Liver (tissue), 7 donors: ENCODE measurements at regions not wholly inside any gene's neighbourhood (a gene's known extent, or its start where the extent isn't known, plus 50 kb on each side); places are given as distances from the start of the nearest gene placed in this dataset.
A peak's percentile ranks its signal among the peaks of the same experiment; 100 is the strongest.

Experiments
- DNase-seq: peaks from one replicate; pipeline ENCODE4 v3.0.0-alpha.2; 2017; ENCODE audit warnings: low spot score
- H3K27ac ChIP-seq, 2 donors: one replicate each; pipeline ENCODE4 v1.7.0; 2013; ENCODE audit warnings: inconsistent platforms in 2 of 2, low read length in 2 of 2, control low read depth in 1 of 2, low read depth in 1 of 2, mild to moderate bottlenecking in 1 of 2
- H3K27me3 ChIP-seq, 4 donors: one replicate each; pipeline versions ENCODE4 v1.6.1 to v1.7.0; 2013; ENCODE audit warnings: low read length in 3 of 4, inconsistent platforms in 1 of 4, mild to moderate bottlenecking in 1 of 4, moderate library complexity in 1 of 4; ENCODE audit not compliant: control insufficient read depth in 4 of 4, insufficient read depth in 4 of 4
- H3K36me3 ChIP-seq, 4 donors: one replicate each; pipeline versions ENCODE4 v1.6.1 to v1.7.0; 2013; ENCODE audit warnings: low read length in 3 of 4, mild to moderate bottlenecking in 3 of 4, low read depth in 1 of 4, moderate library complexity in 1 of 4; ENCODE audit not compliant: control insufficient read depth in 4 of 4, insufficient read depth in 3 of 4
- H3K4me1 ChIP-seq, 4 donors: one replicate each; pipeline versions ENCODE4 v1.6.1 to v1.7.0; 2013; ENCODE audit warnings: low read length in 3 of 4, mild to moderate bottlenecking in 3 of 4, moderate library complexity in 1 of 4; ENCODE audit not compliant: control insufficient read depth in 4 of 4, insufficient read depth in 4 of 4
- H3K4me3 ChIP-seq, 3 donors: one replicate each; pipeline versions ENCODE4 v1.6.1 to v1.7.0; 2013; ENCODE audit warnings: low read length in 3 of 3, control low read depth in 1 of 3, low read depth in 1 of 3, mild to moderate bottlenecking in 1 of 3
- H3K9ac ChIP-seq, 2 donors: one replicate each; pipeline ENCODE4 v1.7.0; 2013; ENCODE audit warnings: low read length in 2 of 2, mild to moderate bottlenecking in 2 of 2, moderate library complexity in 2 of 2, control low read depth in 1 of 2, low read depth in 1 of 2
- H3K9me3 ChIP-seq, 4 donors: one replicate each; pipeline versions ENCODE4 v1.6.1 to v1.7.0; 2013; ENCODE audit warnings: low read length in 3 of 4; ENCODE audit not compliant: control insufficient read depth in 4 of 4
- EGR1 ChIP-seq, 2 donors: IDR thresholded peaks; 2 replicates each; pipeline ENCODE4 v1.6.1; 2016 to 2018; ENCODE audit warnings: antibody characterized with exemption in 2 of 2, low read depth in 2 of 2
- FOXA1 ChIP-seq: IDR thresholded peaks from 2 replicates; pipeline ENCODE4 v1.6.1; 2016; ENCODE audit warnings: antibody characterized with exemption
- FOXA2 ChIP-seq: IDR thresholded peaks from 2 replicates; pipeline ENCODE4 v1.6.1; 2016; ENCODE audit warnings: antibody characterized with exemption
- GABPA ChIP-seq, 2 donors: IDR thresholded peaks in 1 of 2; conservative IDR thresholded peaks in 1 of 2; 2 replicates each; pipeline ENCODE4 v1.6.1; 2016; ENCODE audit warnings: antibody characterized with exemption in 2 of 2, mild to moderate bottlenecking in 1 of 2, moderate library complexity in 1 of 2
- HNF4A ChIP-seq, 2 donors: conservative IDR thresholded peaks; 2 replicates each; pipeline ENCODE4 v1.6.1; 2016; ENCODE audit warnings: antibody characterized with exemption in 2 of 2, mild to moderate bottlenecking in 2 of 2
- HNF4G ChIP-seq: IDR thresholded peaks from 2 replicates; pipeline ENCODE4 v1.6.1; 2016; ENCODE audit warnings: antibody characterized with exemption
- JUND ChIP-seq, 2 donors: IDR thresholded peaks; 2 replicates each; pipeline ENCODE4 v1.6.1; 2016; ENCODE audit warnings: antibody characterized with exemption in 2 of 2
- MAX ChIP-seq: IDR thresholded peaks from 2 replicates; pipeline ENCODE4 v1.6.1; 2016; ENCODE audit warnings: antibody characterized with exemption
- NR2F2 ChIP-seq: IDR thresholded peaks from 2 replicates; pipeline ENCODE4 v1.6.1; 2016; ENCODE audit warnings: antibody characterized with exemption
- RAD21 ChIP-seq, 2 donors: IDR thresholded peaks; 2 replicates each; pipeline ENCODE4 v1.6.1; 2016; ENCODE audit warnings: antibody characterized with exemption in 2 of 2, mild to moderate bottlenecking in 2 of 2
- RXRA ChIP-seq, 2 donors: IDR thresholded peaks; 2 replicates each; pipeline ENCODE4 v1.6.1; 2017 to 2018; ENCODE audit warnings: antibody characterized with exemption in 2 of 2, mild to moderate bottlenecking in 1 of 2
- SP1 ChIP-seq: IDR thresholded peaks from 2 replicates; pipeline ENCODE4 v1.6.1; 2018; ENCODE audit warnings: antibody characterized with exemption, mild to moderate bottlenecking
- TAF1 ChIP-seq: conservative IDR thresholded peaks from 2 replicates; pipeline ENCODE4 v1.6.1; 2016; ENCODE audit warnings: antibody characterized with exemption, mild to moderate bottlenecking
- YY1 ChIP-seq: IDR thresholded peaks from 2 replicates; pipeline ENCODE4 v1.6.1; 2016; ENCODE audit warnings: antibody characterized with exemption, mild to moderate bottlenecking
- ZBTB33 ChIP-seq: IDR thresholded peaks from 2 replicates; pipeline ENCODE4 v1.6.1; 2016; ENCODE audit warnings: antibody characterized with exemption
- WGBS: extraction: QIAGEN DNeasy Blood & Tissue Kit; methylation state at CpG from one replicate; pipeline ENCODE4 v1.1.7; 2013; 5-methylcytosine and 5-hydroxymethylcytosine counted together
- TF ChIP-seq, protein P1 (sequence below): IDR thresholded peaks from 2 replicates; pipeline ENCODE4 v1.6.1; 2016; ENCODE audit warnings: antibody characterized with exemption
- TF ChIP-seq, protein P2 (sequence below): IDR thresholded peaks from 2 replicates; pipeline ENCODE4 v1.6.1; 2016; ENCODE audit warnings: antibody characterized with exemption, mild to moderate bottlenecking
- donor health status: healthy.
- donor health status: healthy.
- donor health status: healthy.
- donor health status: healthy.

- Histone ChIP-seq H3K4me3 (no peak overlapping the region), H3K27me3 (no peaks in the 10 kb centered on the region), H3K9ac (no peak overlapping the region), H3K27ac (peak overlapping the region; percentile 70 to 72), H3K9me3 (no peaks in the 10 kb centered on the region), H3K4me1 (peaks cover 4 to 25% (median 15%) of the 10 kb centered on the region in 4 donors), H3K36me3 (no peaks in the 10 kb centered on the region)
- no peak for DNase-seq
- TF ChIP-seq FOXA2 (no peak), ZBTB33 (no peak), RAD21 (IDR thresholded peaks at IDR 0.05) (no peak), TAF1 (no peak), SP1 (no peak), HNF4A (conservative IDR thresholded peaks at IDR 0.05) (no peak), GABPA (IDR thresholded peaks at IDR 0.05 in 1 of 2, conservative IDR thresholded peaks at IDR 0.05 in 1 of 2) (no peak), RXRA (IDR thresholded peaks at IDR 0.05) (no peak)
- TF ChIP-seq, protein P1, sequence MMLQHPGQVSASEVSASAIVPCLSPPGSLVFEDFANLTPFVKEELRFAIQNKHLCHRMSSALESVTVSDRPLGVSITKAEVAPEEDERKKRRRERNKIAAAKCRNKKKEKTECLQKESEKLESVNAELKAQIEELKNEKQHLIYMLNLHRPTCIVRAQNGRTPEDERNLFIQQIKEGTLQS, result no peak
- TF ChIP-seq, protein P2, sequence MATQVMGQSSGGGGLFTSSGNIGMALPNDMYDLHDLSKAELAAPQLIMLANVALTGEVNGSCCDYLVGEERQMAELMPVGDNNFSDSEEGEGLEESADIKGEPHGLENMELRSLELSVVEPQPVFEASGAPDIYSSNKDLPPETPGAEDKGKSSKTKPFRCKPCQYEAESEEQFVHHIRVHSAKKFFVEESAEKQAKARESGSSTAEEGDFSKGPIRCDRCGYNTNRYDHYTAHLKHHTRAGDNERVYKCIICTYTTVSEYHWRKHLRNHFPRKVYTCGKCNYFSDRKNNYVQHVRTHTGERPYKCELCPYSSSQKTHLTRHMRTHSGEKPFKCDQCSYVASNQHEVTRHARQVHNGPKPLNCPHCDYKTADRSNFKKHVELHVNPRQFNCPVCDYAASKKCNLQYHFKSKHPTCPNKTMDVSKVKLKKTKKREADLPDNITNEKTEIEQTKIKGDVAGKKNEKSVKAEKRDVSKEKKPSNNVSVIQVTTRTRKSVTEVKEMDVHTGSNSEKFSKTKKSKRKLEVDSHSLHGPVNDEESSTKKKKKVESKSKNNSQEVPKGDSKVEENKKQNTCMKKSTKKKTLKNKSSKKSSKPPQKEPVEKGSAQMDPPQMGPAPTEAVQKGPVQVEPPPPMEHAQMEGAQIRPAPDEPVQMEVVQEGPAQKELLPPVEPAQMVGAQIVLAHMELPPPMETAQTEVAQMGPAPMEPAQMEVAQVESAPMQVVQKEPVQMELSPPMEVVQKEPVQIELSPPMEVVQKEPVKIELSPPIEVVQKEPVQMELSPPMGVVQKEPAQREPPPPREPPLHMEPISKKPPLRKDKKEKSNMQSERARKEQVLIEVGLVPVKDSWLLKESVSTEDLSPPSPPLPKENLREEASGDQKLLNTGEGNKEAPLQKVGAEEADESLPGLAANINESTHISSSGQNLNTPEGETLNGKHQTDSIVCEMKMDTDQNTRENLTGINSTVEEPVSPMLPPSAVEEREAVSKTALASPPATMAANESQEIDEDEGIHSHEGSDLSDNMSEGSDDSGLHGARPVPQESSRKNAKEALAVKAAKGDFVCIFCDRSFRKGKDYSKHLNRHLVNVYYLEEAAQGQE, result no peak
- WGBS, result 65% methylated on average over 3 of the region's 3 CpGs
These were observed 198.7 kb upstream of the SGK1 start for GRCh38 chr6:134516582-134516981.

DNA sequence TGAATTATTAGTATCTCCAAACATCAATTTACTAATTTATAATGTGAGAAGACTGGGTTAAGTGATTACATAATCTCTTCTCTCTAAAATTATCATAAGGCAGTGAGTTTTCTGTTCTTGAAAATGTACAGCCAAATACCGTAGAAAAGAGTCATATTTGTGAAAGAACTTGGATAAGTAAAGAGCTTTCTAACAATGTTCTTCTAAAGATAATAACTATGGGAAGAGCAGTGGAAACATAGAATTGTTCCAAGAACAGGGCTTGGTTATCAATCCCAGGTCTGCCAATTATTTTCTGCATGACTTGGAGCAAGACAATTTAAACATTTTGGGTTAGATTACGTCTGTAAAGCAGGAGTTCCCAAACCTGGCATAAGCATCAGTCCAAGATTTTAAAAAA, 198.1 kb upstream of the SGK1 start:
- no peaks in the 10 kb centered on the region for H3K9me3 ChIP-seq
- H3K27ac ChIP-seq, result peak overlapping the region in 1 of 2 donors; percentile 70
- no peaks in the 10 kb centered on the region for H3K27me3 ChIP-seq
- TF ChIP-seq YY1 (no peak), RAD21 (IDR thresholded peaks at IDR 0.05) (no peak), ZBTB33 (no peak), NR2F2 (no peak), GABPA (IDR thresholded peaks at IDR 0.05 in 1 of 2, conservative IDR thresholded peaks at IDR 0.05 in 1 of 2) (no peak), HNF4A (conservative IDR thresholded peaks at IDR 0.05) (no peak), FOXA2 (no peak), HNF4G (no peak), EGR1 (IDR thresholded peaks at IDR 0.05; ENCODE audit: low read depth in 2 of 2) (no peak), MAX (no peak), RXRA (IDR thresholded peaks at IDR 0.05) (no peak), JUND (IDR thresholded peaks at IDR 0.05) (no peak), FOXA1 (no peak)
- TF ChIP-seq, protein P1, result no peak
- H3K4me3 ChIP-seq, result no peak overlapping the region
- no peak for DNase-seq
- no peak overlapping the region for H3K9ac ChIP-seq
- no peaks in the 10 kb centered on the region for H3K36me3 ChIP-seq
- WGBS, result 79% methylated on average over 2 of the region's 2 CpGs
- peaks cover 1 to 19% (median 10%) of the 10 kb centered on the region in 4 donors for H3K4me1 ChIP-seq
